ENCODE measurements at regions not wholly inside any gene's neighbourhood (a gene's known extent, or its start where the extent isn't known, plus 50 kb on each side); places are given as distances from the start of the nearest gene placed in this dataset.

DNA sequence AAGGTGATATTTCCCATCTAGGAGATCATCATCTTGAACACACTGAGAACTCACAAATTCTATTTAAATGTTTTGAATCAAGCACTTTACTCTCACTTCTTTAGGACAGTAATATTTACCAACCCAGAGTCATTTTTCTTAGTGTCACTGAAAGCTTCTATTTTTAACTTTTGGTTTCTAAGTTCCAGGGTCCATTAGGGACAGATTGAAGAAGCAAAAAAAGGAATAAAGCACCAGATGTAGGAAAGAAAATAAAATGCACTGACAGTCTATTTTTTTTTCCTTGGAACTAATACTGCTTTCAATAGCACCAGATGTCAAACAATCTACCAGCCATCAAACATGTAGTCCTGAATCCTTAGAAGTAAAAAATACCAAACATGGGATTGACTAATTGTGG is 526.7 kb upstream of the LRRN3 start:
- TF ChIP-seq, protein P1, sequence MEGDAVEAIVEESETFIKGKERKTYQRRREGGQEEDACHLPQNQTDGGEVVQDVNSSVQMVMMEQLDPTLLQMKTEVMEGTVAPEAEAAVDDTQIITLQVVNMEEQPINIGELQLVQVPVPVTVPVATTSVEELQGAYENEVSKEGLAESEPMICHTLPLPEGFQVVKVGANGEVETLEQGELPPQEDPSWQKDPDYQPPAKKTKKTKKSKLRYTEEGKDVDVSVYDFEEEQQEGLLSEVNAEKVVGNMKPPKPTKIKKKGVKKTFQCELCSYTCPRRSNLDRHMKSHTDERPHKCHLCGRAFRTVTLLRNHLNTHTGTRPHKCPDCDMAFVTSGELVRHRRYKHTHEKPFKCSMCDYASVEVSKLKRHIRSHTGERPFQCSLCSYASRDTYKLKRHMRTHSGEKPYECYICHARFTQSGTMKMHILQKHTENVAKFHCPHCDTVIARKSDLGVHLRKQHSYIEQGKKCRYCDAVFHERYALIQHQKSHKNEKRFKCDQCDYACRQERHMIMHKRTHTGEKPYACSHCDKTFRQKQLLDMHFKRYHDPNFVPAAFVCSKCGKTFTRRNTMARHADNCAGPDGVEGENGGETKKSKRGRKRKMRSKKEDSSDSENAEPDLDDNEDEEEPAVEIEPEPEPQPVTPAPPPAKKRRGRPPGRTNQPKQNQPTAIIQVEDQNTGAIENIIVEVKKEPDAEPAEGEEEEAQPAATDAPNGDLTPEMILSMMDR (IDR thresholded peaks at IDR 0.05), result no peak
- no peak for TF ChIP-seq POLR2A (IDR thresholded peaks at IDR 0.05)

Measured in right lobe of liver (tissue), 4 donors.